ENCODE measurements at regions not wholly inside any gene's neighbourhood (a gene's known extent, or its start where the extent isn't known, plus 50 kb on each side); places are given as distances from the start of the nearest gene placed in this dataset.

- no peak overlapping the region for H4K8ac ChIP-seq (replicated peaks; ENCODE audit: insufficient read length, low read depth, low read length)
- H3K56ac ChIP-seq (ENCODE audit: insufficient read length, low read depth, low read length): no peak overlapping the region
- H2AK5ac ChIP-seq (ENCODE audit: insufficient read length, low read length): no peak overlapping the region
- no peaks in the 10 kb centered on the region for H3K9me3 Mint-ChIP-seq
- no peak overlapping the region for H3K18ac ChIP-seq (ENCODE audit: insufficient read length, low read depth, low read length)
- no peaks in the 10 kb centered on the region for H3K27me3 ChIP-seq (ENCODE audit: insufficient read depth, low read length)
- H4K91ac ChIP-seq (ENCODE audit: insufficient read length, low read depth, low read length): no peak overlapping the region
- H3K4me1 Mint-ChIP-seq: peaks cover 11 to 18% of the 10 kb centered on the region in 2 experiments
- H2BK5ac ChIP-seq (ENCODE audit: insufficient read length, low read length): no peak overlapping the region
- no CpG with 5 or more reads among the region's 3 CpGs for WGBS (ENCODE audit: extremely low coverage, insufficient read length, low lambda C conversion rate)
- H4K5ac ChIP-seq (ENCODE audit: insufficient read length, low read depth, low read length): no peak overlapping the region
- H4K20me1 ChIP-seq (ENCODE audit: control insufficient read depth, insufficient read depth, insufficient read length): no peaks in the 10 kb centered on the region
- no peak for TF ChIP-seq CTCF (conservative IDR thresholded peaks at IDR 0.05)
- no peak for DNase-seq
- no peaks in the 10 kb centered on the region for H3K79me2 ChIP-seq (ENCODE audit: insufficient read depth, low read length)
- H2BK15ac ChIP-seq (ENCODE audit: low read depth, low read length): no peak overlapping the region
- H3K23ac ChIP-seq (ENCODE audit: insufficient read length, low read depth, low read length): no peak overlapping the region
- H3K27ac Mint-ChIP-seq: no peak overlapping the region; a peak in 1 of 7 replicates
- H2AFZ ChIP-seq (ENCODE audit: low read length): no peak overlapping the region
- H3K79me1 ChIP-seq (ENCODE audit: insufficient read depth, low read depth, low read length, poor library complexity, severe bottlenecking): no peaks in the 10 kb centered on the region
- no peak overlapping the region for H3K27ac ChIP-seq (ENCODE audit: insufficient read length, low read depth, low read length)
- no peak overlapping the region for H2BK120ac ChIP-seq (ENCODE audit: low read depth, low read length, poor library complexity, severe bottlenecking)
- H3K4me1 ChIP-seq (ENCODE audit: insufficient read depth, low read length): peaks cover 6% of the 10 kb centered on the region
- no peak overlapping the region for H3K4ac ChIP-seq (ENCODE audit: low read depth, low read length)
- H3K14ac ChIP-seq (ENCODE audit: insufficient read depth, low read length): no peak overlapping the region
- no peak overlapping the region for H2BK12ac ChIP-seq (ENCODE audit: insufficient read length, low read depth, low read length)
- H3K9ac ChIP-seq (ENCODE audit: extremely low read depth, insufficient read length, low read length): no peak overlapping the region
- H3K4me2 ChIP-seq (ENCODE audit: insufficient read depth, insufficient read length, low read length): no peak overlapping the region
- no peaks in the 10 kb centered on the region for H3K23me2 ChIP-seq (ENCODE audit: insufficient read length, low read depth, low read length, poor library complexity, severe bottlenecking)
- H3T11ph ChIP-seq (ENCODE audit: low read length): no peak overlapping the region
- no peak overlapping the region for H3K4me3 Mint-ChIP-seq
- H3K36me3 Mint-ChIP-seq (ENCODE audit: insufficient read depth in 1 of 3, low read depth in 3 of 3): 0 out of 7 replicates have a peak, but pooled peaks cover 0 to 5% (median 0%) of the 10 kb centered on the region in 3 experiments
- no peaks in the 10 kb centered on the region for H3K9me3 ChIP-seq (ENCODE audit: control insufficient read depth, low read depth, low read length)
- H2BK20ac ChIP-seq (ENCODE audit: low read depth, low read length, poor library complexity, severe bottlenecking): no peak overlapping the region
- H3K27me3 Mint-ChIP-seq (ENCODE audit: low read depth): no peaks in the 10 kb centered on the region
Observed at GRCh38 chr6:22732176-22732970, 163.0 kb downstream of the HDGFL1 start.
